ENCODE measurements at regions not wholly inside any gene's neighbourhood (a gene's known extent, or its start where the extent isn't known, plus 50 kb on each side); places are given as distances from the start of the nearest gene placed in this dataset.
"Not testable (repeated sequence)": the region's sequence is repeated elsewhere in the genome, so short reads cannot be mapped to it uniquely, and the experiment has no call there.

DNA sequence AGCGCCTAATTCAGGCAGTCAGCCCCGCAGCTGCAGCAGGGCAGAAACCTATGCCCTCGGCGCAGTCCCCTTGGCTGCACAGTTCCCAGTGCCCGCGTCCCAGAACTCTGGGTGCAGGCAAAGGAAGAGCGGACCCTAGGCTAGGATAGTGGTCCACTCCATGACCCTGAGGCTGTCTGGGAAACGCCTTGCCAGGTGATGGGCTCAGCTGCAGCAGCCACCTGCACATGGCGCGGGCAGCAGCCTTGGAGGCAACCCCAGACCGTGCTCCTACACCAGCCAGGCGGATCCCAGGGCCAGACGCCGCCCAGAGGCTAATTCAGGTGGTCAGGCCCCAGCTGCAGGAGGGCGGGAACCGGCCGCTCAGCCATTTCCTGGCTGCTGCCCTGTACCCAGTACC lies 83.0 kb downstream of the POTEC start:
- DNase-seq: not testable (repeated sequence)

DNA sequence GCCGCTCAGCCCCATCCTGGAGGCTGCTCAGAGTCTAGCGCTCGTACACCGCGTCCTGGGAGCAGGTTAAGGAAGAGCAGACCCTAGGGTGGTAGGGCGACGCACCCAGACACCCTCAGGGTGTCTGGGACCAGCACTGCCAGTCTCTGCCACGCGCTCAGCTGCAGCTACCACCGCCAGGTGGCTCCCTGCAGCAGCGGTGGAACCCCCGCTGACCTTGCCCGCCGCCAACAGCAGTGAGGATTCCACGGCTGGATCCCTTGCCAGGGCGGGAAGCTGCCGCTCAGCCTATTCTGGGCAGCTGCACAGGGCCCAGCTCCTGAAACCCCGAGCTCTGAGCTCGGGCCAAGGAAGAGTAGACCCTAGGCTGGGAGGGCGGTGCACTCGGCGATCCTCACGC lies 83.6 kb downstream of the POTEC start:
- not testable (repeated sequence) for DNase-seq

DNA sequence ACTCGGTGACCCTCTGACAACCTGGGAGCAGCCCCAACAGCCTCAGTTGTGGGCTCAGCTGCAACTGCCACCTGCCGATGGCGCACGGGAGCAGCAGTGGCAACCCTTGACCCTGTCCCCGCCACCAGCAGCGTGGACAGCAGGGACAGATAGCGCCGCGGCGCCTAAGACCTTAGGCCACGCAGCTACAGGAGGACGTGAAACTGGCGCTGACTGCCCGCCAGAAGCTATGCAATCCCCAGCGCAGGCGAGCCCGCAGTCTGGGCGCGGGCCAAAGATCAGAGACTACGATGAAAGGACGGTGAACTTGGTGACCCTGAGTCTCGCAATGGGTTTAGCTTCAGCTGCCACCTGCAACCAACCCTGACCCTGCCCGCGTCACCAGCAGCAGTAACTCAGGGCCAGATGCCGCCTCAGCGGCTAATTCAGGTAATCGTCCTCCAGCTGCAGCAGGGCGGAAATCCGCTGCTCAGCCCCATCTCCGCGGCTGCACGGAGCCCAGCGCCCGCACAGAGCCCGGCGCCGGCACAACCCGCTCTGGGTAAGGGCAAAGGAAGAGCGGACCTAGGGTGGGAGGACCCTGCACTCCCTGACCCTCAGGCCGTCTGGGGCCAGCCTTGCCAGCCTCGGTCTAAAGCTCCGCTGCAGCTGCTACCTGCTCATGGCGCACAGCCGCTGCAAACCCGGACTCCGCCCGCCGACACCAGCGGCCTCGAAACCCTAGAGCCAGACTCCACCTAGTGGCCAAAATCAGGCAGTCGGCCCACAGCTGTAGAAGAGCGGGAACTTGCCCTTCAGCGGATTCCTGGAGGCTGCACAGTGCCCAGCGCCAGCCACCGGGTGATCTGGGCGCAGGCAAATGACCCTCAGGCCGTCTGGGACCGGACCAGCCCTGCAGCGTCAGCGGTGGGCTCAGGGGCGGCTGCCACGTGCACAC lies 85.1 kb downstream of the POTEC start:
- peak; percentile 0 for DNase-seq

DNA sequence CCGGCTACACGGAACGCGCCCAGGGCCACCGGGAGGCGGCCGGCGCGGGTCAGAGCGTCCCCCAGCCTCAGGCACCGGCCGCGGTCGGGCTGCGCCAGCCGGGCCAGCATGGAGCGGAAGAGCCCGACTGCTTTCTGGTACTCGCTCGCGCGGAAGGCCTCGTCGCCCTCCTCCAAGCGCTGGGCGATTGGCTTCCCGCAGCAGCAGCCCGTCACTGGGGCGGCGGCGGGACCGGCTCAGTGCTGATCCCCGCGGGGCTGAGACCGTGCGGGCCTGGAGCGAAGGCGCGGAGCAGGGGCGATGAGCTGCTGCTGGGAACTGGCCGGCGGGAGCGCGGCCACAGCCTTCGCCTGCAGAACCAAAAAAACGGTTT lies 92.8 kb downstream of the POTEC start:
- DNase-seq: not testable (repeated sequence)

DNA sequence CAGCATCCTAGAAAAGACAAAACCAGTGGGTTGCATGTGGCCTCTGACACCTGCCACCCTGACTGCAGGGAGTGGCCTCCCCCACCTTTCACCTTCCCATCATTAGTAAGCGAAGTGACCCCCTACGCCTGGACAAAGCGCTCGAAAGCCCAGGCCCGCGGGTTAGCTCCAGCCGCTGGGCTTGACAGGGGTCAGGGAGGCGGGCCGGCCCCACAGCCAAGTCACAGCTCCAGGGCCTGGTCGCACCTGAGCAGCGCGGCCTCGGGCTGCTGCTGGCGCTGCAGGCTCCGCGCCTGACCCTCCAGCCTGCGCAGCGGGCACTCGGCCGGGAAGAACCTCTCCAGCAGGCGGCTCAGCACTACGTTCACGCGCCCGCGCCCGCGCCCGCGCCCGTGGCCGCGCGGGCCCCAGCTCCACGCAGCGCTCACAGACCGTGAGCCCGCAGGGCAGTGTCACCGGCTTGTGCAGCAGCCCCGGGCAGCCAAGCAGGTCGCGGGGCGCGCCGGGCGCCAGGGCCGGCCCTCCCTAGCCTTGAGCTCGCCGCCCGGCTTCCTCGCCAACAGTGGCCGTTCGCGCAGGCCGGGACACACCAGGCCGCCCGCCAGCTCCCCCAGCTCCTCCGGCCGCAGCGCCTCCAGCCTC lies 93.3 kb downstream of the POTEC start:
- not testable (repeated sequence) for DNase-seq

DNA sequence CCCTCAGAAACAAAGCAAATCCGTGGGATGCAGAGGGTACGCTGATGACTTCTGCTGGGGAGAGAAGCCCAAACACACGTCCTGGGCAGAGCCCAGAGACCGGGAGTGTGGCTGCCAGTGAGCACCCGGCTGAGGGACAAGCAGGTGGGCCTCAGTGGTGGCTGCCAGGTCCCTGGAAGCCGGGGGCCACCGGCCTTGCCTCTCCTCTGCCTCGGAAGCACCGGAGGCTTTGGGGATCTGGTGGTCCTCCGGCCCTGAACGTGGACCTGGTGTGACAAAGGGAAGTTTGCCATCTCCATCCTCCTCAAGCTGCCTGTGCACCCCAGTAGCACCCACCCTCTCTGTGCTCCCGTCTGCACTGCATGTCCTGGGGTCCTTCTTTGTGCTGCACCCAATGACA lies 94.3 kb downstream of the POTEC start:
- DNase-seq: not testable (repeated sequence)

DNA sequence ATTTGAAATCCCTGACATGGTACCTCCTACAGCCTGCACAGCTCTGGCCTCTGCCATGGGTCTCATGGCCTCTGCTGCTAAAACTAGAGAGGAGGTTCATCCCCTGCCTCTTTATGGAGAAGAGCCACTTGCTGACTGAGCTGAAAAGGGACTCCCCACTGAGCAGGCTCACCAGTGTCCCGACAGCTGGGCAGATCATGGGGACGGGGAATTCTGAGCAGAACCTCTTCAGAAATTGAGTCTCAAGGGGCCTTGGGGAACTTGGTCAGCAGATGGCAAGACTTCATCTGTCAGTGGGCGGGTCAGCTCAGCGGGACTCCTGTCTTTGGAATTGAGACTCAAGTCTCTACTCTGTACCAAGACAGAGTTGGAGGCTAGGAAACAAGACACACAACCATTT lies 95.7 kb downstream of the POTEC start:
- DNase-seq: not testable (repeated sequence)

DNA sequence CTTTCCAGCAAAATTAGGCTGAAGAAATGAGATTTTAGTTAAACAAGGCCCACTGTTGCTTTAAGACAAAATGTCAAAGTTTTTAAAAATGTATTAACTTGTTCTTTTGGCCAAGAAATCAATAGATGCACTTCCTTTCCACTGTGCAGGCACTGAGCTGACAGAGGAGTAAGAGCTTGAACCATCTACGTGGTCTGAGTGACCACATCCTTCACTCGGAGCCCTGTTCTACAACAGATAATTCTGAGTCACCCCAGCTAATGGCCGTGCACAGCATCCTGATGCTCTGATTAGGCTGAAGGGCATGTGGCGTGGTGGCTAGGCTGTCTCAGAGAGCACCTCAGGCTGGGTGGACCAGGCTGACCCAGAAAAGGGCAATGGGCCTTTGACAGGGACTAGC lies 107.9 kb downstream of the POTEC start:
- peak; percentile 0 for DNase-seq

DNA sequence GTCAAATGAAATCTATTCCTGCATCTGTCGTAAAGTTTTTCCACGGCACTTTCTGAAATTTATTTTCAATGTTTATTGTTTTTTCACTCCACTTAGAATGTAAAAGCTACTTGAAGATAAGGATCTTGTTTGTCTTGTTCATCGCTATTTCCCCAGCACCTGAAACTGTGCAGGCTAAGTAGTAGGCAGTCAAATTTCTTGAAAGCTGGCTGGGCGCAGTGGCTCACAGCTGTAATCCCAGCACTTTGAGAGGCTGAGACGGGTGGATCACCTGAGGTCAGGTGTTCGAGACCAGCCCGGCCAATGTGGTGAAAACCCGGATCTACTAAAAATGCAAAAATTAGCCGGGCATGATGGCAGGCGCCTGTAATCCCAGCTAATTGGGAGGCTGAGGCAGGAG lies 111.0 kb downstream of the POTEC start:
- DNase-seq: not testable (repeated sequence)

DNA sequence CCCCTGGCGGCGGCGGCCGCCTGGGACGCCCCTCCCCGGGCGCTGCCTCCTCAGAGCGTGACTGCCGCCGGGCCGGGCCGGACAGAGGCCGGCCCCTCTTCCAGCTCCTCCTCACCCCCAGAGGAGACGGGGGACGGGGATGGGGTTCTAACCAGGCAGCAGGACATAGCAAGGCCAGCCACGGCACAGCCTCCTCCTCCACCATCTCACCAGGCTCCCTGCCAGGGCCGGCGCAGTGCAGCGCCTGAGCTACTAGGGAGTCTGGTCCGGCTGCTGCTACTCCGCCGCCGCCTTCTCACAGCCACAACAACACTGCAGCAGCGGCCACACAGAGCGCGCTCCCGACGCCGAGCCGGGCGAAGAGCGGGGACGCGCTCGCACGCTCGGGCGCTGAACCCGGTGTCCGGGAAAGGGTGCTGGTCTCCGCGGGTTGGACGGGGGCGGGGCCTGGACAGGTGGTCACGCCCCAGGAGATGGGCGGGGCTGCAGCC lies 112.3 kb downstream of the POTEC start:
- DNase-seq: peak; percentile 30

DNA sequence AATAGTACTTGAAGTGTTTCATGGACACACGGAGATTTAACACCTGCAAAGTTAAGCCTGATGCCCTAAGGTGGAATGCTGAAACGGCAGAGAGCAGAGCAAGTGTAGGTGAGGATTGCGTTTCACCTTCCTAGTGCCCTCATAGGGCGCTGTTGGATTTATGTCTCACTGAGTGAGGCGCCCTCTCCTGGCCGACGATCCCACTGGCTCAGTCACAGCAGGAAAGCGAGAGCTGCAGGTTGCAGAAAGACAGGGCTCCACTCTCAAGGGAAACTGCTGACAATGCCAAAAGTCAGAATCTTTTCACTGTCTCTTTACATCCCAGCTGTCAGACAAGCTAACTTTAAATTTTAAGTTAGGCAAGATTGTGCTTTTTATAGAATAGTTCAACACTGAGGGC lies 127.6 kb downstream of the POTEC start:
- not testable (repeated sequence) for DNase-seq

DNA sequence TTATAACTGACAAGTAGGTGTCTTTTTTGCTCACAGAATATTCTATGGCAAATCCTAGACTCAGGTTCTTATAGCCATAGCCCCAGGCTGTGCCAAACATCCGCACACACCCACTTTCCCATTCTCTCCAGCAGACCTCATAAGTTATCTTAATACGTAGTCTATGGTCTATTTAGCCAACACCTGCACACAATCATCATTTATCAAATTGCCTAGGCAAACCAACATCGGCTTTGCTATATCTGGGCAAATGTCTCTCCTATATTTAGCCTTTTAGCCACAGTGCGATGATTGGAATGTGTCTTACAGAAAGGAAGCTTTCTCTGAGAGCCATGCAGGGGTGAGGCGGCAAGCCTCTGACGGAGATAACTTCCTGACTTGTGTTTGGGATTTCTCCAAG lies 128.0 kb downstream of the POTEC start:
- DNase-seq: not testable (repeated sequence)

DNA sequence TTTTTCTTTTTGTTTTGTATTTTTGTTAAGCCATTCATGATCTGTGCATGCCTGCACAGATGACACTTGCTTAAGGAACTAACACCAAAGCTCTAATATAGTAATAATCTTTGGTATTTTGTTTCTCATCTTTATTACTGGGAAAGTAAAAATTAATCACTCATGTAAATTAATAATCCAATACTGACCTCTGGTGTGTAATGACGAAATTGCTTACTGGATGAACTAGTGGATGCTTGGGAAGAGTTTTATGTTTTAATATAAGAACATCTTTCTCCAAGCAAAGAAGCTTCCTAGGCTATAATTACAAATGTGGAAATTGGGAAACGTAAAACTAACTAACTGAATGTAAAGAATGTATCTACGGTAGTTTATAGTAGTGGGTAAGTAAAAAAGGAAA lies 147.9 kb downstream of the POTEC start:
- not testable (repeated sequence) for DNase-seq

DNA sequence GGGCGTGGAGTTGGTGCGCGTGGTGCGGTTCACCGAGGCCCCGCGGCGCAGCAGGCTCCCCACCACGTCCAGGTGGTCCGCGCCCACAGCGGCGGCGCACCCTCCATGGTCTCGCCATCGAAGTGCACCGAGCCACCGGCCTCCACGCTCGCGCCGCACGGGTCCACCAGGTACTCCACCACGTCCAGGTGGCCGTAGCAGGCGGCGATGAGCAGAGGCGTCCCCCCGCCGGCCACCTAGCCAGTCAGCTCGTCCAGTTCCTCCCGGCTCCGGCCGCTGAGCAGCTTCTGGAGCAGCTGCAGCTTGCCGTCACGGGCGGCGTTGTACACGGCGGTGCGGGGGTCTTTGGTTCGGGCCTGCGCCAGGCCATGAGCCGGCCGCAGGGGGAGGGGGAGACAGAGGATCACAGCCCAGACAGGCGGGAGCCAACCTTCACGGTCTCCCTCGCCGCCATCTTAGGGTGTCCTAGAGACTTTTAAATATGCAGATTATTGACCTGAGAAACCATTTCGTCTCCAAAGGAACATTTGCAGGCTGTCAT lies 149.8 kb downstream of the POTEC start:
- DNase-seq: not testable (repeated sequence)

DNA sequence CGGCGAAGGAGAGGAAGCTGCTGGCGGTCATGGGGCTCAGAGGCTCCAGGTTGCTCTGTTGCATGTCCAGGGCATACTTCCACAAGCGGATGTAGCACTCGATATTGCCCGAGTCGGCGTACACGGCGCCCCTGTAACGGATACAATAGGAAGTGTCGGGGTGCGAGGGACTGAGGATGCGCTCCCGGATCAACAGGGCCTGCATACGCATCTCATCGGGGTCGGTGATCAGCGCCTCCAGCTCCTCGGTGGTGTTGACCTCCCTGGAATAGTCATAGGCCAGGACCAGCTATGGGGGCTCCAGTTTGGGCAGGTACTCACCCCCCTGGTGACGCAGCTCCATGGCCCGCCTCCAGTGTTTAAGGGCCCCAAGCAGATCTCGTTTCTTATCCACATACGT lies 150.8 kb downstream of the POTEC start:
- DNase-seq: not testable (repeated sequence)

DNA sequence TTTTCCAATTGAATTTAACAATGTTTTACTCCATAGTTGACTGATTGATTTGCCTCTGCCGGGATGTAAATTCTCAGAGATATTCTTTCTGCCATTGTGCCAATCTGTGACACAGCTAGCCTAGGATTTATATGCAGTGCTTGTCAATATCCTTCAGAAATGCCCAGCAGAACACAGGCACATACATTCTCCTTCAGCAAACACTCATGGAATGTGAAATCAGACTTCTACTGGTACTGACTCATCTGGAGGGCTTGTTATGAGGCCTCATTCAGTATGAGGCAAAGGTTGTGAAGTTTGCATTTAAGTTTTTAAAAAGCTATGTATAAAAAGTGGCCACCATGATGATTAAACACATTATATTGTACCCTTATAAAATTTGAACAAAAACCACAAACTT lies 158.4 kb downstream of the POTEC start:
- not testable (repeated sequence) for DNase-seq

DNA sequence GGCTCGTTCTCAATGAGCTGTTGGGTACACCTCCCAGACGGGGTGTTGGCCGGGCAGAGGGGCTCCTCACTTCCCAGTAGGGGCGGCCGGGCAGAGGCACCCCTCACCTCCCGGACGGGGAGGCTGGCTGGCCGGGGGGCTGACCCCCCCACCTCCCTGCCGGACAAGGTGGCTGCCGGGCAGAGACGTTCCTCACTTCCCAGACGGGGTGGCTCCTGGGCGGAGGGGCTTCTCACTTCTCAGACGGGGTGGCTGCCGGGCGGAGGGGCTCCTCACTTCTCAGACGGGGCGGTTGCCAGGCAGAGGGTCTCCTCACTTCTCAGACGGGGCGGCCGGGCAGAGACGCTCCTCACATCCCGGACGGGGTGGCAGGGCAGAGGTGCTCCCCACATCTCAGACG lies 160.7 kb downstream of the POTEC start:
- DNase-seq: not testable (repeated sequence)

DNA sequence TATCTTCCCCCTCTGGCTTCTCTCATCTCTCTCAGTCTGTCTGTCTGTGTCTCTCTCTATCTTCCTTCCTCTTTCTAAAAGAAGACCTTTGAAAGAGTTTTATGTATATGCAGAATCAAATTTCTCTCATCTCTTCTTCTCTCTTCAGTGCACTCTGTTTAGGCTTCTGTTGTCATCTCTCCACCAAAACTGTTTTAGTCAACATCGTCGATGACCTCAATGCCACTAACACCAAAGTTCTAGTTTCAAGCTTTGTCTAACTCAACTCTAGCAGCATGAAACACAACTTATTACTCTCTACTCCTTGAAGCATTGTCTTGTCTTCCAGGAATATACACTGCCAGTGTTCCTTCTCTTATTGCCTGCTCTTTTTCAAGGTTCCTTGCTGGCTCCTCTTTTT lies 163.9 kb downstream of the POTEC start:
- DNase-seq: not testable (repeated sequence)

DNA sequence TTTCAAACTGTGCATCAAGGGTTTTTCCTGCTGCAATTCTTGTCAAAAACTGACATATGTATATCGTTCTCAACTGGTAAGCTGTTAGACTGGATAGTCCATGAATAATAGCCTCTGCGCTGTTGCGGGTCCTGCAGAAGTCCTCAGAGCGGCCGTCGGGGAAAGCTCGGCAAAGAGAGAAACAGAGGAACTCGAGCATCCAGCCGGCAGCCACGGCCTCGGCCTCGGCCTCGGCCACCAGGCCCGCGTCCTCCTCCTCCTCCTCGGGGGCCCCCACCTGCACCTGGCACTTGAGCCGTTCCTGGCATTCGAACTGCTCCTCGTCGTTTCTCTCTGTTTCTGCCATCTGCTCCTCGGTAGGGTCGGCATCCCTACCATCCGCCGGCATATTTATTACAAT lies 165.0 kb downstream of the POTEC start:
- not testable (repeated sequence) for DNase-seq

DNA sequence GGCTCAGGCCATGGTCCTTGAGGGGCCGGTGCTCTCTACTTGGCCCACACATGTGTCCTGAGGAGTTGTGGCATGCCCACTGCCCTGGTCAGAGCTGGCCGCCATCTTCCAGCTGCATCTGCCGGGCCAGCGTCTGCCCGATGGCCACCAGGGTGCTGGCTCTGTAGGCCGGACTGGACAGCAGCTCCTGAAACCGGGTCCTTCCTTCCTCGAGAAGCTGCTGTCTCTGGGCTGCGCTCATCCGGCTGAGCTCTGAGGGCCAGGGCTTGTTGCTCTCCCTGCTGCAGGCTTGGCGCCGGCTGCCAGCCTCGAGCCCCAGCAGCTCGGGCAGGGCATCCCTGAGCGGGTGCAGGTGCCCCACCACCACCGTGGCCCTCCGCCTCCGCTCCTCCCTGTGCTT lies 182.1 kb downstream of the POTEC start:
- DNase-seq: not testable (repeated sequence)

DNA sequence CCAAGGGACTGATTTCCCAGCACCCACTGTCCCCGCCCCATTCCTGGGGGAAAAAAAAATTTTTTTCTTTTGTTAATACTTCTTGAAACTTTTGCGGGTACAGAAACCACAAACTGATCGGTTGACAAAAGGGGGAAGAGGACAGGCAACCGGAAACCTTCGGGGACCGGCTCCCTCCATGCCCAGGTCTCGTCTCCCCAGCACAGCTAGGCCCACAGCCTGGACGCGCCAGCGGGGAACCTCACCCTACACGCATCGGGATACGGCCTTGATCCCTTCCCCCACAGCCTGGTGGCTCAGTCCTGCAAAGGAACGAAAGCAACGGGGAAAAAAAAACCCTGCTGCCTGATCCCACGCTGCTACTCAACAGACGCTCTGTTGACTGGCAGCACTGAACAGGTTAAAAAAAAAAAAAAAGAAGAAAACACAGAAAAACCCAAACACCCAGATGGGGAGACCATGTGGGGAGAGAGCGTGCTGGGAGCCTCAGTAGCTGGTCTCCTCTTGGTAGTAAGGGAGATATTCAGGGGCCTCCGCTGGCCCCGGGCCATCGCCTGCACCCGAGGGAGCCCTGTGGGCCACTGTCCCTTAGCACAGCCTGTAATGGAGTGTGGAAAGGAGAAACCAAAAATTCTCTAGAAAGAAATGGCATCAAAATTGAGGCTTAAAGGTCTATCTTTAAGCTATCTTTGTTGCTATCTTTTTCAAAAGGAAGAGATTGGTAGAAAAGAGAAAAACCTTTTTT lies 185.7 kb downstream of the POTEC start:
- not testable (repeated sequence) for DNase-seq

DNA sequence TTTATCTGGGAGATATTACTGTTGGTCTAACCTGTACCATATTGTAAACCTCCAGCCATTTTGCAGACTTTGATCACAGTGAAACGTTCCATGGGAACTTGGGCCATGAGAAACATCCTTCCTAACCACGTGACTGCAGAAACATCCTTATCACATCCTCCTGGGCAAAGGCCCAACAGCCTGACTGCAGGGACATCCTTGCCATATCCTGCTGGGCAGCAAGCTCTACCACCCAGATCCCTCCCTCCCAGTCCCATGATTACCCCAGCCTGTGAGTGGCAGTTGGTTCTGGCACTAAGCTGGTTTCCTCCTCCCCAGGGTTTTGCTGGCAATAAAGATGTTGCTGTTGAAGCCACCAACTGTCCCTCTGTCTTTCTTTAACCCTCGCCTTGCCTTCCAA lies 201.2 kb downstream of the POTEC start:
- DNase-seq: not testable (repeated sequence)

DNA sequence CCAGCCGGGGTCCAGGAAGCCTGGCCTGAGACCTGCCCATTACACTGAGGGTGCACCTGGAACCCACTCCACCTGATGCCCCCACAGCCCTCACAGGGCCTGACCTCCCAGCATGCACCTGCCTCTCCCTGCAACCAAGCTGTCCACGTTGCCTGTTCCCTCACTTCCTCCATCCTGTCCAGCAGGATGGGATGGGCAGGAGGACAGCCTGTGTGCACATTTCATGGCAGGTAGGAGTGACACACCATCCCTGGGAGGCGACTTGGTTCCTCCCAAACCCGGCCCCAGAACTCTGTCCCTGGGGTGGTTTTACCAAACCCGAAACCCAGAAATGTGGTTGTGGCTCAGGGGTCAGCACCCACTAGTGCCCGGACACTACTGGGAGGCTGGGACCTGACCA lies 203.8 kb upstream of the ZNF519 start:
- not testable (repeated sequence) for DNase-seq
